IPS DF 6.9 (cell line): ENCODE measurements at regions not wholly inside any gene's neighbourhood (a gene's known extent, or its start where the extent isn't known, plus 50 kb on each side); places are given as distances from the start of the nearest gene placed in this dataset.

Experiments used
- DNase-seq: peaks from one replicate; pipeline ENCODE4 v3.0.0-alpha.2; 2013; ENCODE audit warnings: low read depth, low spot score
- H3K27ac ChIP-seq: one replicate; pipeline ENCODE4 v1.5.1; 2013; ENCODE audit warnings: low read length, control low read depth
- H3K27me3 ChIP-seq: 2 replicates; pipeline ENCODE4 v1.6.1; 2013; ENCODE audit warnings: mild to moderate bottlenecking, low read length; ENCODE audit not compliant: control insufficient read depth, insufficient read depth
- H3K36me3 ChIP-seq: 2 replicates; pipeline ENCODE4 v1.6.1; 2013; ENCODE audit warnings: low read length; ENCODE audit not compliant: control insufficient read depth, insufficient read depth
- H3K4me1 ChIP-seq: 2 replicates; pipeline ENCODE4 v1.6.1; 2013; ENCODE audit warnings: low read length; ENCODE audit not compliant: control insufficient read depth, insufficient read depth
- H3K4me3 ChIP-seq: 2 replicates; pipeline ENCODE4 v1.5.1; 2013; ENCODE audit warnings: mild to moderate bottlenecking, low read length
- H3K9me3 ChIP-seq: 2 replicates; pipeline ENCODE4 v1.6.1; 2013; ENCODE audit warnings: low read length, inconsistent platforms; ENCODE audit not compliant: control insufficient read depth, insufficient read depth
- WGBS: extraction: QIAGEN DNeasy Blood & Tissue Kit; methylation state at CpG from one replicate; pipeline ENCODE4 v1.1.7; 2013; ENCODE audit warnings: mixed read lengths, missing lambda C conversion rate; ENCODE audit not compliant: insufficient read length, insufficient coverage; 5-methylcytosine and 5-hydroxymethylcytosine counted together

DNA sequence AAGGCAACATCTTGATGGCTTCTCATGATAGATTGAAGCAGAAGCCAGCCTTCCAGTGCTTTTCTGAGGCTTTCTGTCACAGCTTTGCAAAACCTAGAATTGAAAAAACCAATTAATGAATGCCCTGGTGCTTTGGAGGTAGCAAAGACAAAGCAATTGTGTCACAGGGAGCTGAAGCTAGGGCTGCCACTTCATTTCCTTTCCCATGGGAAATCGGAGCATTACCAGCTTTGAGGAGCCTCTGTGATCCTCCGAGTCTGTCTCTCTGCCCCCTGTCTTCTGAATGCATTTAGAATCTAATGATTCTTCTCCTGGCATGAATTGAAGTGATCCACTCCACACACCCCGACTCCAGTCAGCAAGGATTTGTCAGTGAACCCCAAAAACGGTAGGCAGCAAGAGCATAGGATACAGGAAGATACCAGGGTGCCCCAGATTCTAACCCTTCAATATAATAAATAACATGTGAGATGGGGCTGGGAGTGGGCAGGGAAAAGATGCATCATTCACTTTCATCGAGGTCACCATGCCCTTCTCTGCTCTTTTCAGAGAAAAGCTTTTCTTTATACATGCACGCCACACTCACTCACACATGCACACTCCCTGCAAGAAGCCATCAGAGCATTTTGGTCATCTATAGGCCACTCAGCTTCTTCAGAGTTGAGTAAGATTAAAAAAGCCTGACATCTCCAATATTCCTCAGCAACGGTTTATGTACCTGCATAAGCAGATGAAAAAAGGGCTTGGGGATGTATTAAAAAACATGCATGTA is 247.7 kb upstream of the ZNF462 start:
- H3K27ac ChIP-seq: no peak overlapping the region
- no peaks in the 10 kb centered on the region for H3K4me1 ChIP-seq
- H3K27me3 ChIP-seq: no peaks in the 10 kb centered on the region
- H3K36me3 ChIP-seq: no peaks in the 10 kb centered on the region
- no peaks in the 10 kb centered on the region for H3K9me3 ChIP-seq
- no peak for DNase-seq
- no CpG with 5 or more reads among the region's 7 CpGs for WGBS
- H3K4me3 ChIP-seq: no peak overlapping the region

- no peaks in the 10 kb centered on the region for H3K36me3 ChIP-seq
- WGBS: no CpG with 5 or more reads among the region's 6 CpGs
- no peaks in the 10 kb centered on the region for H3K27me3 ChIP-seq
- H3K9me3 ChIP-seq: no peaks in the 10 kb centered on the region
- no peak overlapping the region for H3K27ac ChIP-seq
- peaks cover 2% of the 10 kb centered on the region; the same call in 1 of the 2 replicates for H3K4me1 ChIP-seq
- DNase-seq: no peak
- no peak overlapping the region for H3K4me3 ChIP-seq
Measured at GRCh38 chr9:106616026-106616425, 246.9 kb upstream of the ZNF462 start.

- WGBS: no CpG with 5 or more reads among the region's 7 CpGs
- DNase-seq: no peak
- no peak overlapping the region for H3K4me3 ChIP-seq
Measured at GRCh38 chr9:106616851-106617345, 246.1 kb upstream of the ZNF462 start.

DNA sequence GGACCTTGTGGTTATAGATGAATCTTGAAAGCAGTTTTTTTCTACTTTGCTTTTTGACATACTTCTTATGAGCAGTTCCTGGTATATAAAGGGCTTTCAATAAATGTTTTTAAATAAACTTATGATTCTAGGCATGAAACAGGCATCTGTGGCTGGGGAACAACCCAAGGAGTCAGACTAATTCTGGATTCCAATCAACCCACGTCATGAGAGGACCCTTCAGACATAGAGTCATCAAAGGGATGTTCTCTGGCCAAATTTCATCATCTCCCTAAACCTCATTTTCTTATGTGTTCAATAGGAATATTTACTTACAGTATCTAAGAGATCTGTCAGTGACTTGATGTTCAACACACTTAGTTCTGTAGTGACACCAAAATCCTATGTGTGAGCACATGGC is 243.8 kb upstream of the ZNF462 start:
- Histone ChIP-seq H3K27me3 (no peaks in the 10 kb centered on the region), H3K4me1 (peaks cover 6% of the 10 kb centered on the region; the same call in 1 of the 2 replicates), H3K4me3 (no peak overlapping the region), H3K9me3 (no peaks in the 10 kb centered on the region), H3K27ac (no peak overlapping the region), H3K36me3 (no peaks in the 10 kb centered on the region)
- DNase-seq: no peak
- WGBS: no CpG with 5 or more reads among the region's 1 CpG

More at GRCh38 chr9:106616851-106617345, 246.1 kb upstream of the ZNF462 start:
- H3K4me1 ChIP-seq: peaks cover 5% of the 10 kb centered on the region; the same call in 1 of the 2 replicates
- H3K27me3 ChIP-seq: no peaks in the 10 kb centered on the region
- H3K9me3 ChIP-seq: no peaks in the 10 kb centered on the region
- no peaks in the 10 kb centered on the region for H3K36me3 ChIP-seq
- no peak overlapping the region for H3K27ac ChIP-seq

DNA sequence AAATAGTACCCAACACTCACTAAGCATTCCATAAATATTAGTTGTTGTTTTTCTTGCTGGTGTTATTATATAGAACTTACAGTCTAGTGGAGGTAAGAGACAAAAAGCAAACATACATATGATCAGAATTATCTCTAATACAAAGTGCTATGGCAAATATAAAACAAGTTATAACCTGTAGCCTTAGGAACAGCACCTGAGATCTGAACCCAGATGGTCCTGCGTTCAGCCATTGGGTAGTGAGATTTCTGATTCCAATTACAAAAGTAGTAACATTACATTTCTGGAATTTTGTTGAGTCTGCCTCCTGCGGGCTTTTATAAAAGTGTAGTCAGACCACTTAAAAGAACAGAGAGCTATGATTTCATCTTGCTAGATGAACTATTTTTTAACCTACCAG is 242.9 kb upstream of the ZNF462 start:
- no peak overlapping the region for H3K4me3 ChIP-seq
- no peak for DNase-seq
- no peaks in the 10 kb centered on the region for H3K27me3 ChIP-seq
- WGBS: no CpG with 5 or more reads among the region's 2 CpGs
- peaks cover 6% of the 10 kb centered on the region; the same call in 1 of the 2 replicates for H3K4me1 ChIP-seq
- no peak overlapping the region for H3K27ac ChIP-seq
- H3K9me3 ChIP-seq: no peaks in the 10 kb centered on the region
- H3K36me3 ChIP-seq: no peaks in the 10 kb centered on the region

DNA sequence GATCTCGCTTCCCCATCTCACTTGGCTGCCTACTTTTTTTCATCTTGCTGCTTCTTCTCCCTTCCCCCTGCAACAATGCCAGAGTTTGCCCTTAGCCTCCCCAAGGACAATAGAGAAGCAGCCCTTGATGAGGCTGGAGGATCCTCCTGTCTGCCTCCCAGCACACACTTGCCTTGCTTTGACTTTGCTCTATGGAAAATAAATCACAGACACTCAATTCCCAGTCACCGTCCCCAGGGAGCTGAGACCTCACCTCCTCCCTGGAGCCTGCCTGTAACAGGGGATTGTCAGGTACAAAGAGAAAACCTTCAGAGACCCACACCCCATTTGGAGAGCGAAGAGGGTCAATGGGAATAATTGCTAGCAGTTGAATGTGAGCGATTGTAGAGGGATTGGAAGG is 242.1 kb upstream of the ZNF462 start:
- no peaks in the 10 kb centered on the region for H3K9me3 ChIP-seq
- H3K27ac ChIP-seq: no peak overlapping the region
- no peak for DNase-seq
- no peaks in the 10 kb centered on the region for H3K36me3 ChIP-seq
- H3K27me3 ChIP-seq: no peaks in the 10 kb centered on the region
- H3K4me1 ChIP-seq: peaks cover 6% of the 10 kb centered on the region; the same call in 1 of the 2 replicates
- WGBS: no CpG with 5 or more reads among the region's 4 CpGs
- no peak overlapping the region for H3K4me3 ChIP-seq

DNA sequence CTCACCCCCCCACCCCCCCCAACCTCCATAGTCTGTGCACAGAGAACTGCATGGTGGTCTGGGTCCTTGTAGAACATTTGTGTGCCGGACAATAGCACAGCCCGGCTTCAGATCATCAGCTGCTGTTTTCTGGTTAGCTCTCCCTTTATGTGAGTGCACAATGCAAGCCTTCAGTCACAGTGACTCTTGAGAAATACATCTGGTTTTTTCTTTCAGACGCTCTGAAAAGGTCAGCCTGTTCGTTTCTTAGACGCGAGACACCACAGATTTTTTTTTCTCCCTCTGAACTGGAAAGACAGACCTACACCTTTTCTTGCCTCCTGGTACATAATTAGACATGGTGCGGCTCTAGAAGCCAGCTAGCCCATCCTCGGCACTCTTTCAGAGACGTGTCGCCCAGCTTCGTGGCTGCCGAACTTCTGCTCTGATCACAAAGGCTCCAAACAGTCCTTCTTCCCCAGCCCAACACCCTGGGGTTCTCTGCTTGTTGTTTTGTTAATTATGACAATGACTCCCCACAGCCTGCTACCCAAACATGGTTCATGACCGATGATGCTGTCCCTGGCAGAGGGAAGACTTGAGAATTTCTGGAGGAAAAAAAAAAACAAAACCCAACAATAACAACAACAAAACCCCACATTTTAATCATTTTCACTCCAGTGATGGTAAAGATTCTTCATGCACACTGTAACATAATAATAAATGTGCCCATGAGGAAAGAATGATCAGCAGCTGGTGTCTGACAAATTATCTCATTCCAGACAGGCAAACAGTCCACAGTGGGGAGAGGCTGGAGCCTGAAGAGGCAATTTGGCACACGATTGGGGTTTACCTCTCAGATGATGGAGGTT is 241.4 kb upstream of the ZNF462 start:
- H3K4me1 ChIP-seq: peaks cover 6% of the 10 kb centered on the region; the same call in 1 of the 2 replicates
- H3K4me3 ChIP-seq: no peak overlapping the region
- no peaks in the 10 kb centered on the region for H3K36me3 ChIP-seq
- DNase-seq: peak; percentile 20
- no CpG with 5 or more reads among the region's 14 CpGs for WGBS
- no peaks in the 10 kb centered on the region for H3K27me3 ChIP-seq
- H3K27ac ChIP-seq: no peak overlapping the region
- no peaks in the 10 kb centered on the region for H3K9me3 ChIP-seq

- WGBS: no CpG with 5 or more reads among the region's 10 CpGs
- H3K27me3 ChIP-seq: no peaks in the 10 kb centered on the region
- DNase-seq: no peak
- no peaks in the 10 kb centered on the region for H3K9me3 ChIP-seq
- H3K4me1 ChIP-seq: peaks cover 6% of the 10 kb centered on the region; the same call in 1 of the 2 replicates
- H3K36me3 ChIP-seq: no peaks in the 10 kb centered on the region
- no peak overlapping the region for H3K4me3 ChIP-seq
- no peak overlapping the region for H3K27ac ChIP-seq
Measured at GRCh38 chr9:106622164-106622487, 240.8 kb upstream of the ZNF462 start.

DNA sequence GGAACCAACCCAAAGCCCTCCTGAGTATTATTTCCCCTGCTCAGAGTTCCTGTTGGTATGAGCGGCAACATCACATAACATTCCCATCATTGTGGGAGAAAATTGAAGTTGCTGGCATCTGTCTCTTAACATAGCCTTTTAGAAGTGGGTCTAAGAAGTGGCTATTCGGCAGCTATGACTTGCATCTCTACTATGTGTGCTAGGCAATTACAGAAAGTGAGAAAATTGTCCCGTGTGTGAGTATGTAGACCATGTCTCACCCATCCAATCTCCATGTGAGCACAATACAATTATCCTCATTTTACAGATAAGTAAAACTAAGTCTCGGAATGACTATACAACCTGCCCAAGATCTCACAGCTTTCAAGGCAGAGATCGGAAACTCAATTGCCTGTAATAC is 239.4 kb upstream of the ZNF462 start:
- Histone ChIP-seq H3K4me3 (no peak overlapping the region), H3K27me3 (no peaks in the 10 kb centered on the region), H3K9me3 (no peaks in the 10 kb centered on the region), H3K27ac (no peak overlapping the region), H3K4me1 (peaks cover 6% of the 10 kb centered on the region; the same call in 1 of the 2 replicates), H3K36me3 (no peaks in the 10 kb centered on the region)
- DNase-seq: no peak
- no CpG with 5 or more reads among the region's 5 CpGs for WGBS

DNA sequence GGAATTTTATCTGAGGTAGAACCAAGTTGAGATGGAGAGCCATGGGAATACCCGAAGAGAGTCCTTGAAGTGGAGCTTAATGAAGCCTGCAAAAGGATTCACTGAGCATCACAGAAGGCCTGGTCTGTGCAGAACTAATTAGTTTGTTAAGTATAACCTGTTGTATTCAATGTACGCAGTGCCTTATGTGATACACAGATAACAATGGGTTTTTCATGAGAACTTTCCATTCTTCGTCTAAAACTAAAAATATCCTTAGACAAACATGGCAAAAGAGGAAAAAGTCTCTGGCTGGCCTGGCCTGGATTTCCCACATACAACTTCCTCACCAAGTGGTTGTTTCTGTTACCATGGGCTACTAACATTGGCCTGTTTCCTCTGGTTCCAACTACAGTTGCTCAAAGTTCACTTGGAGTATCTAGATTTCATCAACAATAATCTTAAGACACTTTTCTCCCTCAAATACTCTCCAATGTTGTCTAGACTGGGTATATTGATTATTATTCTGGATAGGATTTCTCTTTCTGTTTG is 237.6 kb upstream of the ZNF462 start:
- WGBS: no CpG with 5 or more reads among the region's 3 CpGs
- H3K4me3 ChIP-seq: no peak overlapping the region
- no peaks in the 10 kb centered on the region for H3K9me3 ChIP-seq
- H3K27ac ChIP-seq: no peak overlapping the region
- H3K36me3 ChIP-seq: no peaks in the 10 kb centered on the region
- peaks cover 6% of the 10 kb centered on the region; the same call in 1 of the 2 replicates for H3K4me1 ChIP-seq
- no peak for DNase-seq
- H3K27me3 ChIP-seq: no peaks in the 10 kb centered on the region
